Coronary artery (tissue), 2 donors: ENCODE measurements at regions not wholly inside any gene's neighbourhood (a gene's known extent, or its start where the extent isn't known, plus 50 kb on each side); places are given as distances from the start of the nearest gene placed in this dataset.

Experiments used
- DNase-seq: peaks from one replicate; pipeline ENCODE4 v3.0.0-alpha.2; 2017; ENCODE audit warnings: low spot score
- H3K27ac ChIP-seq, 2 donors: fragments of 200-600 bp; sonication (generic); one replicate each; pipeline ENCODE4 v1.5.1; 2016 to 2019
- H3K4me3 ChIP-seq: fragments of 200-600 bp; sonication (generic); 2 replicates; pipeline ENCODE4 v1.5.1; 2016; ENCODE audit warnings: mild to moderate bottlenecking, moderate library complexity
- TF ChIP-seq, protein P1 (sequence below): fragments of 200-600 bp; sonication (generic); IDR thresholded peaks from one replicate; pipeline ENCODE4 v1.5.1; 2019; ENCODE audit warnings: antibody characterized with exemption

DNA sequence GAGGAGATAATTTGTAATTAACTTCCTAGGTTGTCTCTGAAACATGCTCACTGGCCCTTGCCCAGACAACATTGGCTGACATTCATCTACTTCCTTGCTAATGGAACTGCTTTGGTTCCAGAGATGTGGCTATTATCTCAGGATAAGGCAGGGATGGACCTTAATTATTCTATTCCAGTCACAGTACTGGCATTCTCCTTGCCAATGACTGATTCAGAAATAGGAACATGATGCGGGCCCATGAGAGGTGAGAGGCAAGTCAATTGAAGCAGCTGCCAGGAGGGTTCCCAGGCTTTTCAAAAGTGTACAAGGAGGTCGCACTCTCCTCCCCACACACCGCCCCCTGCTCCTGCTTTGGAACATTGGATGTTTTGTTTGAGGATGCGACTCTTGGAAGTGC, 109.6 kb upstream of the DGKB start:
- DNase-seq, result no peak
- no peak overlapping the region for H3K27ac ChIP-seq
- TF ChIP-seq, protein P1, sequence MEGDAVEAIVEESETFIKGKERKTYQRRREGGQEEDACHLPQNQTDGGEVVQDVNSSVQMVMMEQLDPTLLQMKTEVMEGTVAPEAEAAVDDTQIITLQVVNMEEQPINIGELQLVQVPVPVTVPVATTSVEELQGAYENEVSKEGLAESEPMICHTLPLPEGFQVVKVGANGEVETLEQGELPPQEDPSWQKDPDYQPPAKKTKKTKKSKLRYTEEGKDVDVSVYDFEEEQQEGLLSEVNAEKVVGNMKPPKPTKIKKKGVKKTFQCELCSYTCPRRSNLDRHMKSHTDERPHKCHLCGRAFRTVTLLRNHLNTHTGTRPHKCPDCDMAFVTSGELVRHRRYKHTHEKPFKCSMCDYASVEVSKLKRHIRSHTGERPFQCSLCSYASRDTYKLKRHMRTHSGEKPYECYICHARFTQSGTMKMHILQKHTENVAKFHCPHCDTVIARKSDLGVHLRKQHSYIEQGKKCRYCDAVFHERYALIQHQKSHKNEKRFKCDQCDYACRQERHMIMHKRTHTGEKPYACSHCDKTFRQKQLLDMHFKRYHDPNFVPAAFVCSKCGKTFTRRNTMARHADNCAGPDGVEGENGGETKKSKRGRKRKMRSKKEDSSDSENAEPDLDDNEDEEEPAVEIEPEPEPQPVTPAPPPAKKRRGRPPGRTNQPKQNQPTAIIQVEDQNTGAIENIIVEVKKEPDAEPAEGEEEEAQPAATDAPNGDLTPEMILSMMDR, result no peak
- H3K4me3 ChIP-seq, result no peak overlapping the region

DNA sequence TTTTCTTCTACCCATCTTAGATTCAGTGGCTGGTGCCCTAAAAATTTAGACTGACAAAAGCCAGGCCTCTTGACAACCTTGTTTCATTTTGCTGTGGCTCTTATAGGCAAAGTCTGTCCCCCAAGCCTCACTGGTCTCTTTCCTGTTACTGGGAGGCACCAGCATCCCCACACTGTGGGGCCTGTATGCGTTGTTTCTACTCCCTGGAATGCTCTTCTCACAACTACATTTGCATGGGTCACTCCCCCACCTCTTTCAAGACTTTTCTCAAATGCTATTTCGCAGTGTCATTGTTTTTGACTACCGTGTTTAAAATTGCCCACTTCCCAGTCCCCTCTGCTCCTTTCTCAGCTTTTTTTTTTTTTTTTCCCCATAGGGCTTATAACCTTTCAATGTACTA, 108.7 kb upstream of the DGKB start:
- TF ChIP-seq, protein P1, result no peak
- H3K4me3 ChIP-seq, result no peak overlapping the region
- no peak for DNase-seq

DNA sequence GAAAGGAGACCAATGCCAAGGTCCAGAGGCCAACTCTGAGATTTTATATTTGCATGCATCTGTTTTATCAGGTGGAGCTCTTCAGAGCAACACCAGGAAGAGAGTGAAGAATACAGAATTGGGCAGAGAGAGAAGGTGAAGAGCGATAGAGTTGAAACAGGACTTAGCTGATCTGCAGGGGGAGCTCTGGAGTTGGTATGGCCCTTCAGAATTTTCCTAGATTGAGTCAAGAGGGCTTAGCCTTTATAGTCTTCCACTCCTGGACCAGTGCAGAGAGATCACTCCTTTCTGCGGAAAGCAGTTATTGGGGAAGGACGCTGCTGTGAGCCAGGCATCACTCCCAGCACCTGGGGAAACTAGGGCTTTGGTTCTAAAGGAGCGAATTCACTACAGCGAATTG, 105.0 kb upstream of the DGKB start:
- DNase-seq, result no peak
- no peak overlapping the region for H3K27ac ChIP-seq
- H3K4me3 ChIP-seq, result no peak overlapping the region
- TF ChIP-seq, protein P1, result no peak

More for the DNA sequence above, 108.7 kb upstream of the DGKB start:
- no peak overlapping the region for H3K27ac ChIP-seq

DNA sequence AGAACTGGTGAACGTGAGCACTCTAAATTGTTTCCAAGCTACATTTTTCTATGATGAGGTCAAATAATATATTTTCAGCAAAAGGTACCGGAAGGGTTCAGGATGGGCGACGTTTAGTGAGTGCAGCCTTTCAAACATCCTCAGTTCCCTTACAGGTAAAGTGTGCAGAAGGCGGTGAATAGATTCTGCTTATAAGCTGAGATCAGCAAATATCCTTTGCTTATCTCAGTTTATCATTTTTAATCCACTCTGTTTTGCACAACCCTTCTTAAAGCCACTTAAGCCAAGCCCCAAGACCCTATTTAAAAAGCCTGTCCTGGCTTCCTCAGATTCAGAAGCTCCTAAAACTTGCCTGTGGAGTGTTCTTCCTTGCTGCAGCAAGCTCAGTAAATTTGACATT, 103.1 kb upstream of the DGKB start:
- DNase-seq, result no peak
- Histone ChIP-seq H3K4me3 (no peak overlapping the region), H3K27ac (no peak overlapping the region)
- TF ChIP-seq, protein P1, result no peak

DNA sequence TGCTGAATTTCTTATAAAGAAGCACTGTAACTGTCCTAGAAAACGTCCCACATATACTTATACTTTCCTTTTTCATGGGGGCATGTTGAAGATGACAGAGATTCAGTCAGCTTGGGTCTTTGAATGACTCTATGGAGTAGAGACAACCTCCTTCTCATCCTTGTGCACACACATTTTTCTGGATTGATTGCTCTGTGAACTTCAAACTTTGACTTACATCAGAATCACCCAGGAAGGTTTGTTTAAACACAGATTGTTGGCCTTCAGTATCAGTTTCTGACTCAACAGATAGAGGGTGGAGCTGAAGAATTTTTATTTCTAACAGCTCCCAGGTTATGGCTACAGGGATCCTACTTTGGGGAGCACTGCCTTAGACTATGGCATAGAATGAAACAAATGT, 97.6 kb upstream of the DGKB start:
- H3K27ac ChIP-seq, result no peak overlapping the region
- DNase-seq, result no peak
- no peak overlapping the region for H3K4me3 ChIP-seq
- TF ChIP-seq, protein P1, result no peak

DNA sequence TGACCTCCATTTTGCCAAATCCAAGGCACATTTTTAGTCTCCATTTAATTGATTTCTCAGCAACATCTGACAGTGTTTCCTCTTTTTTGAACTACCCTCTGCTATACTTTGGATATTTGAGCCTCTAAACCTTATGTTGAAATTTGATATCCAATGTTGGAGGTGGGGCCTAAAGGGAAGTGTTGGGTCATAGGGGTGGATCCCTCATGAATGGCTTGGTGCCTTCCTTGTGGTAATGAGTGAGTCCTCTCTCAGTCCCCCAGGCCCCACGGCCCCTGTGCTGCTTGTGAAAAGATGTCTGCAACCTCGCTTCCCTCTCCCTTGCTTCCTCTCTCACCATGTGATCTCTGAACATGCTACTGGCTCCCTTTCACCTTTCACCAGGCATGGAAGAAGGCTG, 96.8 kb upstream of the DGKB start:
- Histone ChIP-seq H3K4me3 (no peak overlapping the region), H3K27ac (no peak overlapping the region)
- TF ChIP-seq, protein P1, result no peak
- no peak for DNase-seq

DNA sequence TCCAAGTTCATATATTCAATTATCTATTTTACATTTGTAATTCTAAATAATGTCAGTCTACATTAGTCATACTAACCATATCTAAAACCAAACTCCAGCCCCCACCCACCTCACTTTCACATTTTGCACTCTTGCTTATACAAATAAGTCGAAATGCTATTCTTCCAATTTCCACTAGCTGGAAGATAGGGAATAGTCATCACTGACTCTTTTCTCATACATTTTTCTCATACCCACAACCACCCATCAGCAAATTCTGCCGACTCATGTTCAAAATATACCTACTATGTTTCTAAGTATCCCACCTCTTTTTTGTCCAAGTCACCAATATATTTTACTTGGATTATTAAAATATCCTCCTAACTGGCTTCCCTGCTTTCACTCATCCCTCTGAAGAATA, 93.2 kb upstream of the DGKB start:
- TF ChIP-seq, protein P1, result no peak
- Histone ChIP-seq H3K4me3 (no peak overlapping the region), H3K27ac (no peak overlapping the region)
- no peak for DNase-seq
